ENCODE measurements at regions not wholly inside any gene's neighbourhood (a gene's known extent, or its start where the extent isn't known, plus 50 kb on each side); places are given as distances from the start of the nearest gene placed in this dataset.

GRCh38 chr11:28826807-28827206, 718.6 kb downstream of the METTL15 start:
- TF ChIP-seq EZH2 (IDR thresholded peaks at IDR 0.05; ENCODE audit: insufficient read depth, poor library complexity, severe bottlenecking): no peak
- no peak for TF ChIP-seq EZH2phosphoT487 (IDR thresholded peaks at IDR 0.05; ENCODE audit: insufficient read depth, low read depth)
